Middle frontal gyrus (tissue), 1 donor: ENCODE measurements at regions not wholly inside any gene's neighbourhood (a gene's known extent, or its start where the extent isn't known, plus 50 kb on each side); places are given as distances from the start of the nearest gene placed in this dataset.

Experiments used
- DNase-seq: peaks from one replicate; pipeline ENCODE4 v3.0.0-alpha.2; 2015; ENCODE audit warnings: low spot score; ENCODE audit errors: extremely low spot score

- no peak for DNase-seq
These were observed 85.3 kb upstream of the HIVEP1 start for GRCh38 chr6:11926594-11927407.

- DNase-seq, result no peak
These were observed 86.3 kb upstream of the HIVEP1 start for GRCh38 chr6:11925805-11926204.

GRCh38 chr6:11923621-11924020 is 88.5 kb upstream of the HIVEP1 start:
- DNase-seq, result no peak

GRCh38 chr6:11922901-11923300 is 89.2 kb upstream of the HIVEP1 start:
- no peak for DNase-seq

- DNase-seq, result no peak
These were observed 90.4 kb upstream of the HIVEP1 start for GRCh38 chr6:11921751-11922150.

- DNase-seq, result no peak
These were observed 91.1 kb upstream of the HIVEP1 start for GRCh38 chr6:11921017-11921438.

- no peak for DNase-seq
These were observed 91.5 kb upstream of the HIVEP1 start for GRCh38 chr6:11920566-11920965.

- DNase-seq, result no peak
These were observed 92.2 kb upstream of the HIVEP1 start for GRCh38 chr6:11919771-11920440.

GRCh38 chr6:11918739-11919605 is 93.1 kb upstream of the HIVEP1 start:
- DNase-seq, result no peak

GRCh38 chr6:11917951-11918738 is 94.0 kb upstream of the HIVEP1 start:
- no peak for DNase-seq

- DNase-seq, result no peak
These were observed 99.7 kb upstream of the HIVEP1 start for GRCh38 chr6:11912420-11912819.

GRCh38 chr6:11911538-11911937 is 100.6 kb upstream of the HIVEP1 start:
- DNase-seq, result no peak

GRCh38 chr6:11909696-11910132 is 102.4 kb upstream of the HIVEP1 start:
- no peak for DNase-seq

GRCh38 chr6:11908436-11909105 is 103.5 kb upstream of the HIVEP1 start:
- no peak for DNase-seq

GRCh38 chr6:11903645-11904044 is 108.5 kb upstream of the HIVEP1 start:
- DNase-seq, result no peak

- DNase-seq, result no peak
These were observed 109.6 kb upstream of the HIVEP1 start for GRCh38 chr6:11902527-11902926.

- DNase-seq, result no peak
These were observed 111.2 kb upstream of the HIVEP1 start for GRCh38 chr6:11900662-11901598.

GRCh38 chr6:11899645-11900044 is 112.5 kb upstream of the HIVEP1 start:
- no peak for DNase-seq

GRCh38 chr6:11894212-11894611 is 115.6 kb upstream of the ADTRP start:
- no peak for DNase-seq
